ENCODE measurements at regions not wholly inside any gene's neighbourhood (a gene's known extent, or its start where the extent isn't known, plus 50 kb on each side); places are given as distances from the start of the nearest gene placed in this dataset.

DNA sequence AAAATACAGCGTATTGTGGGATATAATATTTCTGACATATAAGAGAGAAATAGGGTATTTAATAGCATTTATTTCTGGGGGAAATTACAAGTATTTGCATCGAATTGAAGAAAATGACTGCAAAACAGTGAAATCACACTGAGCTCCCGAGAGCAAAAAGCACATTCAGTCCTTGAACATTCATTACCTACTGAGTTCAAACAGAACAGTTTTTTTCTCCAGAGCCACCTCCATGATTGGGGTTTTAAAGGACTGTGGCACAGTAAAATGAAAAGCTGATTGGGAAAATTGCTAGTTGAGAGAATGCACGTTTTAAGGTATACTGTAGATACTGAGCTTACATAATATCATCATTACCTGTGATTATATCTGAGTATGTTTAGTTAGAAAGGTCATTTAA lies 58.0 kb upstream of the TRPC4 start:
- FAIRE-seq (no peak), DNase-seq (ENCODE audit: insufficient read length, low spot score) (no peak)
- TF ChIP-seq CTCF (IDR thresholded peaks at IDR 0.05; ENCODE audit: insufficient read depth, missing control alignments), result no peak

GRCh38 chr13:37925878-37926473 lies 56.4 kb upstream of the TRPC4 start:
- no peak for FAIRE-seq
- DNase-seq (ENCODE audit: insufficient read length, low spot score), result no peak
- no peak for TF ChIP-seq CTCF (IDR thresholded peaks at IDR 0.05; ENCODE audit: insufficient read depth, missing control alignments)

DNA sequence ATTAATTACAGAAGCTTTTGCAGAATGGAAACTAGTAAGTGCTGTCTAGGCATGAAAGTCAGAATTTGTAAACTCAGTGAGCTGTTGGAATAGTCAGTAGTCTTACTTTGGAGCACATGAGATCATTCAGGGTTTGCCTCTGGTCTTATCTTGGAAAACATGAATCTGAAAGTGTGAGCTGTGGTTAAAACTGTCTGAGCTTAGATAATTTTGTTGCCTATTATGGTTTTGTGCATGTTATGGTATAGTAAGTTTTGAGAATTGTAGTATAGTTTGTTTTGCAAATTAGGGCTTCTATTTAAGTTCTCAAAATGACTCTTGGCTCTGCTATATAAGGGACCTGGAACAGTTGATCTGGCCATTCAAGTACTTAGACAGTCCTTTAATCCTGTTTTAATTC lies 53.7 kb upstream of the TRPC4 start:
- FAIRE-seq (no peak), DNase-seq (ENCODE audit: insufficient read length, low spot score) (no peak)
- no peak for TF ChIP-seq CTCF (IDR thresholded peaks at IDR 0.05; ENCODE audit: insufficient read depth, missing control alignments)

DNA sequence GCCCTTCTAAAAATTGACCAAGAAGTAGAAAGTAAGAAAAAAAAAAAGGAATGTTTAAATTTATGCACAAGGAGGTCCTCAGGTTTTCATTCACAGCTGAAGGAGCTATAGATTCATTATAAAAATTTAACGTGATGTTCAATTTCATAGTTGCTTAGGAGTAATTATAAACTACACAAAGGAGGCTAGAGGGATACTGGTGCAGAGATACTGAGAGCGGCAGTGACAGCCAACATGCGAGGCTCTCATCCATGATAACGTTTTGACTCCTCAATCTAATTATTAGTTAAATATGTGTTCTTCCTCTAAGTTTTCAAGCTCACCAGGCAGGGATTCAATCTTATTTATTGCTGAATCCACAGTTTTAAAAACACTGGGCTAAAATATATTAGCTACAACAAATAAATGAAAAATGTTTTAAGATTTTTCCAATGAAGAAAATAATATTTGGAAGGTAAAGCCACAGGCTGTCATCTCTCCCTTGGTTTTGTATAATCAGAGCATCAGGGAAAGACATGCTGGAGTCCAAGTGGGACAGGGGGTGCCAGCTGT lies 49.8 kb upstream of the TRPC4 start:
- DNase-seq (ENCODE audit: insufficient read length, low spot score), result no peak
- no peak for FAIRE-seq

More for the DNA sequence above, 49.8 kb upstream of the TRPC4 start:
- no peak for TF ChIP-seq CTCF (IDR thresholded peaks at IDR 0.05; ENCODE audit: insufficient read depth, missing control alignments)
